ENCODE measurements at regions not wholly inside any gene's neighbourhood (a gene's known extent, or its start where the extent isn't known, plus 50 kb on each side); places are given as distances from the start of the nearest gene placed in this dataset.

- DNase-seq (ENCODE audit: low read depth), result no peak
- no peak overlapping the region for H3K4me3 ChIP-seq (ENCODE audit: control insufficient read depth, low read depth, low read length)
- no peak for TF ChIP-seq CTCF (IDR thresholded peaks at IDR 0.05; ENCODE audit: control insufficient read depth, insufficient read depth, low read depth, low read length, missing control alignments)
Observed at GRCh38 chr4:162954976-162955375, 211.7 kb downstream of the NAF1 start.

- TF ChIP-seq CTCF (IDR thresholded peaks at IDR 0.05; ENCODE audit: control insufficient read depth, insufficient read depth, low read depth, low read length, missing control alignments), result no peak
- H3K4me3 ChIP-seq (ENCODE audit: control insufficient read depth, low read depth, low read length), result no peak overlapping the region
- DNase-seq (ENCODE audit: low read depth), result no peak
Observed at GRCh38 chr4:162952232-162952631, 214.5 kb downstream of the NAF1 start.

GRCh38 chr4:162945713-162946112 lies 221.0 kb downstream of the NAF1 start:
- H3K4me3 ChIP-seq (ENCODE audit: control insufficient read depth, low read depth, low read length), result no peak overlapping the region
- TF ChIP-seq CTCF (IDR thresholded peaks at IDR 0.05; ENCODE audit: control insufficient read depth, insufficient read depth, low read depth, low read length, missing control alignments), result no peak
- no peak for DNase-seq (ENCODE audit: low read depth)

GRCh38 chr4:162943263-162943662 lies 223.4 kb downstream of the NAF1 start:
- no peak overlapping the region for H3K4me3 ChIP-seq (ENCODE audit: control insufficient read depth, low read depth, low read length)
- DNase-seq (ENCODE audit: low read depth), result no peak

GRCh38 chr4:162938738-162939485 lies 227.8 kb downstream of the NAF1 start:
- DNase-seq (ENCODE audit: low read depth), result no peak
- no peak for TF ChIP-seq CTCF (IDR thresholded peaks at IDR 0.05; ENCODE audit: control insufficient read depth, insufficient read depth, low read depth, low read length, missing control alignments)

More at GRCh38 chr4:162943263-162943662, 223.4 kb downstream of the NAF1 start:
- TF ChIP-seq CTCF (IDR thresholded peaks at IDR 0.05; ENCODE audit: control insufficient read depth, insufficient read depth, low read depth, low read length, missing control alignments), result no peak

GRCh38 chr4:162935214-162935613 lies 231.5 kb downstream of the NAF1 start:
- DNase-seq (ENCODE audit: low read depth), result no peak
- no peak overlapping the region for H3K4me3 ChIP-seq (ENCODE audit: control insufficient read depth, low read depth, low read length)
- TF ChIP-seq CTCF (IDR thresholded peaks at IDR 0.05; ENCODE audit: control insufficient read depth, insufficient read depth, low read depth, low read length, missing control alignments), result no peak

More at GRCh38 chr4:162938738-162939485, 227.8 kb downstream of the NAF1 start:
- no peak overlapping the region for H3K4me3 ChIP-seq (ENCODE audit: control insufficient read depth, low read depth, low read length)
